GM13977 (cell line): ENCODE measurements at regions not wholly inside any gene's neighbourhood (a gene's known extent, or its start where the extent isn't known, plus 50 kb on each side); places are given as distances from the start of the nearest gene placed in this dataset.

Source experiments
- DNase-seq: peaks from one replicate; pipeline ENCODE4 v3.0.0; 2012; ENCODE audit warnings: low spot score
- in situ Hi-C: fragments of 300-500 bp; cut with MboI; formaldehyde crosslinking; loops from one replicate; pipeline ENCODE4 v1.12.0; 2022; ENCODE audit warnings: low sequenced_read_pairs, low pct_unique_long_range_greater_than_20kb, mixed read lengths, inconsistent platforms; ENCODE audit not compliant: unreplicated experiment
- TF ChIP-seq, protein P1 (sequence below): IDR thresholded peaks from 2 replicates; pipeline ENCODE4 v1.5.1; 2012; ENCODE audit warnings: mild to moderate bottlenecking, control low read depth; ENCODE audit not compliant: insufficient read depth; ENCODE audit errors: extremely low read depth, missing control alignments

DNA sequence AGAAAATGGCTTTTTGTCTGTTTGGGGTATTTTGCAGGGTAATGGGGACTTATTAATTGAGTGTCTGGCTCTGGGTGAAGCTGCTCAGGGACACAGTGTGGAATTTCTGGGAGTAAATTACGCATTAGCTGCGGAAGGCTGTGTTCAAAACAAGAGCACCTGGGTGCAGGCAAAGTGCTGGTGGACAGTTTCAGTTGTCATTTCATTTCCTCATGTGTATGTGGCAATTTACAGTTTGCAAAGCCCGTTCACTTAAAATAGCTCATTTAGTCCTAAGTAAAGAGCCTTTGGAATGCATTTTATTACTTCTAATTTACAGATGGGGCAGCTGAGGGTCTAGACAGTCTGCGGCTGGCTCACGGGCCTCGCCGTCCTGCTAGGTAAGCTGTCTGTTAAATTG, 546.8 kb downstream of the BCL11B start:
- in situ Hi-C loops, result no loop called here
- TF ChIP-seq, protein P1, sequence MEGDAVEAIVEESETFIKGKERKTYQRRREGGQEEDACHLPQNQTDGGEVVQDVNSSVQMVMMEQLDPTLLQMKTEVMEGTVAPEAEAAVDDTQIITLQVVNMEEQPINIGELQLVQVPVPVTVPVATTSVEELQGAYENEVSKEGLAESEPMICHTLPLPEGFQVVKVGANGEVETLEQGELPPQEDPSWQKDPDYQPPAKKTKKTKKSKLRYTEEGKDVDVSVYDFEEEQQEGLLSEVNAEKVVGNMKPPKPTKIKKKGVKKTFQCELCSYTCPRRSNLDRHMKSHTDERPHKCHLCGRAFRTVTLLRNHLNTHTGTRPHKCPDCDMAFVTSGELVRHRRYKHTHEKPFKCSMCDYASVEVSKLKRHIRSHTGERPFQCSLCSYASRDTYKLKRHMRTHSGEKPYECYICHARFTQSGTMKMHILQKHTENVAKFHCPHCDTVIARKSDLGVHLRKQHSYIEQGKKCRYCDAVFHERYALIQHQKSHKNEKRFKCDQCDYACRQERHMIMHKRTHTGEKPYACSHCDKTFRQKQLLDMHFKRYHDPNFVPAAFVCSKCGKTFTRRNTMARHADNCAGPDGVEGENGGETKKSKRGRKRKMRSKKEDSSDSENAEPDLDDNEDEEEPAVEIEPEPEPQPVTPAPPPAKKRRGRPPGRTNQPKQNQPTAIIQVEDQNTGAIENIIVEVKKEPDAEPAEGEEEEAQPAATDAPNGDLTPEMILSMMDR, result no peak
- no peak for DNase-seq

DNA sequence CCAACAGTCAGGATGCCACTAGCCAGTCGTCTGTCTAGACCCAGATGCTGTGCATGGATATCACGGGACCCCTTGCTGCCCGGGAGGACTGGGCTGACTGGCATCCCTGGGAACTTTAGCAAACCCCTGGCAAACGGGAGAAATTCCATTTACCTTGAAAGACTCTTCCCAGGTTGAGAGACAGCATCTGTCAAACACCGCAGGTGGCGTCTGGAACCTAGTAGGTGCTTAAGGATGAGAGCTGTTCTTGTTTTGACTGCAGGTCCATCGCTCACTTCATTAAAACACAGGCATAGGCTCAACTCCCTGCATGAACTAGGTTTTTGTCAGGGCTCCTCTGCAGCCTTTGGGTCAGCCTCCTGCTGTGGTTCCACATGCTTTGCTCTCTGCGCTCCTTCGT, 546.3 kb downstream of the BCL11B start:
- no peak for DNase-seq
- TF ChIP-seq, protein P1, result no peak

DNA sequence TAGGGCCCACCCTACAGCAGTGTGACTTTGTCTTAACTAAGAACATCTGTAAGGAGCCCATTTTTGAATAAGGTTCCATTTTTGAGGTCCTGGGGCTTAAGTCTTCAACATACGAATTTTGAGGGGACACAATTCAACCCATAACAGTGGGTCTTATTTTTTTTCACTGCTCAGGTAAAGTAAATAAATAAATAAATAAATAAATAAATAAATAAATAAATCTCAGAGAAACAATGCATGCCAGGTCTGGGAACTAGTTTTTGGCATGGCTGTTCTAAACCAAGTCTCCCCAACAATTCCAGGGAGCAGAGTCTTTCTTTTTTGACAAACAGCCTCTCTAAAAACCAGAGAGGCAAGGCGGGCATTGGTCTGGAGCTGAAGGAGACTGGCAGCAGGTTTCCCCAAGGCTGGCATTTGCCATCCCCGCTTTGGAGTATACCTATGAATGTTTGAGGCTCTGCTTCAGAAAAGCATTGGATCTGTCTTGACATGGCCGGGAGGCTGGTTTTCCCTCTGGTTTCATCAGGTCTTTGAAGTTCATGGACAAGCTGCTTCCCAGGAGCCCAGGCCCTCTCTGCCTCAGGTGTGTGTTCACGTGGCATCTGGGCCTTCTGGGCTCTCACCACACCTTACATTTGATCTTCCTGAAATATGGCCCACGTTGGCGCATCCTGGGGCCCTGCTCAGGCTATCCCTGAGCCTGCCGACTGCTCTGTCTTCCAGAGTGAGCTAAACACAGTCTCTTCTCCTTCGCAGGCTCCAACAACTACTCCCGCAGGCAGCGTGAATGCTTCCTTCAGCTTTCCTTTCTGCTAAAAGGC, 545.2 kb downstream of the BCL11B start:
- TF ChIP-seq, protein P1, result no peak
- in situ Hi-C loops, result no loop called here
- DNase-seq, result no peak

More for the DNA sequence above, 546.3 kb downstream of the BCL11B start:
- in situ Hi-C loops, result no loop called here

DNA sequence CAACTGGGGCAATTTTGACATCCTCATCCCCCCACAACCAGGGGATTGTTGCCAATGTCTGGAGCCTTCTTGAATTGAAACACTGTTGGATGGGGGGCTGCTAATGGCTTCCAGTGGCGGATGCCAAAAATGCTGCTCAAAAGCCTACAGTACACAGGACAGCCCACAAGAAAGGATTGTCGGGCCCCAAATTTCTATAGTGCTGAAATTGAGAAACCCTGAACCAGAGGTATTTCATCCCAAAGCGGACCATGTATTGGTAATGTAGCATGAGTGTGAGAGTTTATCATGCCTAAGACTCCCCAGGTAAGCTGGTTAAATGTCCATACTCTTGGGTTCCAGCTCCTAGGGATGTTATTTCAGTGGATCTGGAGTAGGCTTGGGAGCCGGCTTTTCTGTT, 544.0 kb downstream of the BCL11B start:
- in situ Hi-C loops, result no loop called here
- TF ChIP-seq, protein P1, result no peak
- no peak for DNase-seq

DNA sequence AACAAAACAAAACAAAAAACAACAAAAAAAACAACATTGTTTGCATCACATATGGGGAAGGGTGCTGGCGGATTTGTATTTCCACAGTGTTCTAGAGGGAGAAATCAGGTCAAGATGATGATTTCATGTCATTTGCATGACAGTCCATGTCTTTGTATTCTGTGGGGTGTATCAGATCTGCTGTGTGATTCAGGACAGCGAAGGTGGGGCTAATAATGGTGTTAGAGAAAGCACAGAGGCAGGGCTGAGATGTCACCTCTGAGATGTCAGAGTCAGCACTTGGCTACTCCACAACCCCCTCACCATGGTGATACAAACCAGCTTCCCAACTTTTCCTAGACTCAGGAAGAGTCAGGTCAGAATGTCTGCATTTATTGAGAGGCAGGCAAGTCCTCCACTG, 543.2 kb downstream of the BCL11B start:
- TF ChIP-seq, protein P1, result no peak
- in situ Hi-C loops, result no loop called here
- DNase-seq, result no peak

DNA sequence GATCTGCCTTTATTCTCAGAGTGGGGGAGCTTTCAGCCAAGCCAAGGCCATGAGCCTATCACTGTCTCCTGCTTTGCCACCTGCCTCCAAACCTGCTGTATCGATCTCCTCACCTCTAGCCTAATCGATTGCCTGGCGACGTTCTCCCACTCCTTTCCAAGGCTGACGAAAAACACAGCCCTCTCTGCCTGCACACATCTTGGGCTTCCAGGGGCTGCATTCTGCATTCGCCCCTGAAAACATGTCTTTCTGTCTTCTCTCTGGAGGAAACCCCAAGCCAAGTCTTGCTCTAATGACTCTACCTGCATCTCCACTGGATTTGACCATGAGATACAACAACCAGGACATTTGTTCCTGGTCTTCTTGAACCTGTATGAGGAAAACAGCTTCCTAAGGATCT, 540.7 kb downstream of the BCL11B start:
- DNase-seq, result no peak
- in situ Hi-C loops, result no loop called here
- TF ChIP-seq, protein P1, result no peak
